CD14-positive monocyte (primary cell): ENCODE measurements at regions not wholly inside any gene's neighbourhood (a gene's known extent, or its start where the extent isn't known, plus 50 kb on each side); places are given as distances from the start of the nearest gene placed in this dataset.

Experiments
- DNase-seq, 3 donors: peaks; one replicate each; pipeline ENCODE4 v3.0.0-alpha.2; 2011 to 2022
- H2AFZ ChIP-seq: 2 replicates; pipeline ENCODE4 v1.6.0; 2012; ENCODE audit warnings: mild to moderate bottlenecking, low read depth, low read length, inconsistent platforms; ENCODE audit not compliant: insufficient read depth, poor library complexity, severe bottlenecking
- H3K27ac ChIP-seq, 2 donors: 1 replicate in 1 of 2; 2 replicates in 1 of 2; pipeline ENCODE4 v1.5.1; 2012 to 2013; ENCODE audit warnings: low read length in 2 of 2, control low read depth in 1 of 2, inconsistent platforms in 1 of 2, low read depth in 1 of 2, mild to moderate bottlenecking in 1 of 2
- H3K27me3 ChIP-seq, 2 donors: one replicate each; pipeline versions ENCODE4 v1.6.0 to v1.6.1; 2011 to 2013; ENCODE audit warnings: low read length in 2 of 2; ENCODE audit not compliant: control insufficient read depth in 2 of 2, insufficient read depth in 2 of 2
- H3K36me3 ChIP-seq, 2 donors: replicated peaks in 1 of 2; 1 replicate in 1 of 2; 2 replicates in 1 of 2; pipeline versions ENCODE4 v1.5.1 to v1.6.1; 2012 to 2013; ENCODE audit warnings: low read length in 2 of 2, control low read depth in 1 of 2, inconsistent platforms in 1 of 2, mild to moderate bottlenecking in 1 of 2; ENCODE audit not compliant: insufficient read depth in 2 of 2, control insufficient read depth in 1 of 2
- H3K4me1 ChIP-seq, 2 donors: 1 replicate in 1 of 2; 2 replicates in 1 of 2; pipeline versions ENCODE4 v1.5.1 to v1.6.1; 2012 to 2013; ENCODE audit warnings: low read length in 2 of 2, control low read depth in 1 of 2, inconsistent platforms in 1 of 2, mild to moderate bottlenecking in 1 of 2, moderate library complexity in 1 of 2; ENCODE audit not compliant: insufficient read depth in 2 of 2, control insufficient read depth in 1 of 2
- H3K4me2 ChIP-seq: replicated peaks from 2 replicates; pipeline ENCODE3; 2012; ENCODE audit warnings: low read length, moderate library complexity, mild to moderate bottlenecking; ENCODE audit not compliant: poor library complexity, severe bottlenecking; ENCODE audit errors: extremely low read depth
- H3K4me3 ChIP-seq, 3 experiments: fragments of 200-600 bp in 1 of 3; sonication (generic) in 1 of 3; replicated peaks in 1 of 3; 1 replicate in 2 of 3; 2 replicates in 1 of 3; pipeline ENCODE4 v1.5.1; 2011 to 2013; ENCODE audit warnings: low read length in 3 of 3, mild to moderate bottlenecking in 3 of 3, control low read depth in 2 of 3, low read depth in 2 of 3, inconsistent platforms in 1 of 3, moderate library complexity in 1 of 3
- H3K79me2 ChIP-seq: 2 replicates; pipeline ENCODE4 v1.6.0; 2012; ENCODE audit warnings: mild to moderate bottlenecking, control low read depth, inconsistent platforms, low read length, moderate library complexity; ENCODE audit not compliant: insufficient read depth
- H3K9ac ChIP-seq: 2 replicates; pipeline ENCODE4 v1.6.0; 2017; ENCODE audit warnings: low read length, mild to moderate bottlenecking; ENCODE audit not compliant: insufficient read depth, poor library complexity, severe bottlenecking
- H3K9me3 ChIP-seq, 2 donors: replicated peaks in 1 of 2; 1 replicate in 1 of 2; 2 replicates in 1 of 2; pipeline versions ENCODE4 v1.5.1 to v1.6.1; 2012 to 2013; ENCODE audit warnings: low read length in 2 of 2, control low read depth in 1 of 2; ENCODE audit not compliant: control insufficient read depth in 1 of 2, insufficient read depth in 1 of 2
- H4K20me1 ChIP-seq: 2 replicates; pipeline ENCODE4 v1.6.0; 2012; ENCODE audit warnings: mild to moderate bottlenecking, low read length, control low read depth, moderate library complexity; ENCODE audit not compliant: insufficient read depth
- H3K27ac Mint-ChIP-seq, 7 donors: one replicate each; pipeline ENCODE4 v1.8.0; 2020; ENCODE audit warnings: mild to moderate bottlenecking in 7 of 7, mixed read lengths in 7 of 7, moderate library complexity in 6 of 7, inconsistent platforms in 2 of 7
- H3K27me3 Mint-ChIP-seq, 3 donors: one replicate each; pipeline ENCODE4 v1.8.0; 2021 to 2022; ENCODE audit warnings: low read depth in 3 of 3, mild to moderate bottlenecking in 3 of 3, mixed read lengths in 3 of 3, moderate library complexity in 3 of 3, inconsistent platforms in 1 of 3
- H3K36me3 Mint-ChIP-seq, 2 donors: one replicate each; pipeline ENCODE4 v1.8.0; 2020; ENCODE audit warnings: mixed read lengths in 2 of 2, inconsistent platforms in 1 of 2, mild to moderate bottlenecking in 1 of 2
- H3K4me1 Mint-ChIP-seq: one replicate; pipeline ENCODE4 v1.8.0; 2020; ENCODE audit warnings: mild to moderate bottlenecking, mixed read lengths
- H3K4me3 Mint-ChIP-seq, 2 donors: one replicate each; pipeline ENCODE4 v1.8.0; 2020; ENCODE audit warnings: mild to moderate bottlenecking in 2 of 2, mixed read lengths in 2 of 2, moderate library complexity in 1 of 2
- H3K9me3 Mint-ChIP-seq, 7 donors: one replicate each; pipeline ENCODE4 v1.8.0; 2020 to 2022; ENCODE audit warnings: mixed read lengths in 7 of 7, mild to moderate bottlenecking in 6 of 7, moderate library complexity in 6 of 7, inconsistent platforms in 2 of 7
- WGBS: methylation state at CpG from one replicate; pipeline ENCODE4 v1.1.5; 2013; ENCODE audit warnings: missing lambda C conversion rate; ENCODE audit not compliant: insufficient coverage; 5-methylcytosine and 5-hydroxymethylcytosine counted together
- intact Hi-C, 2 donors: fragments of 100-400 bp; cut with micrococcal nuclease; formaldehyde crosslinking; loops; one replicate each; pipeline versions ENCODE4 v1.15.0 to v1.15.1; 2023
- TF ChIP-seq, protein P1 (sequence below): fragments of 200-600 bp; IDR thresholded peaks from one replicate; pipeline ENCODE4 v1.8.0; 2022; ENCODE audit warnings: antibody characterized with exemption, mild to moderate bottlenecking

DNA sequence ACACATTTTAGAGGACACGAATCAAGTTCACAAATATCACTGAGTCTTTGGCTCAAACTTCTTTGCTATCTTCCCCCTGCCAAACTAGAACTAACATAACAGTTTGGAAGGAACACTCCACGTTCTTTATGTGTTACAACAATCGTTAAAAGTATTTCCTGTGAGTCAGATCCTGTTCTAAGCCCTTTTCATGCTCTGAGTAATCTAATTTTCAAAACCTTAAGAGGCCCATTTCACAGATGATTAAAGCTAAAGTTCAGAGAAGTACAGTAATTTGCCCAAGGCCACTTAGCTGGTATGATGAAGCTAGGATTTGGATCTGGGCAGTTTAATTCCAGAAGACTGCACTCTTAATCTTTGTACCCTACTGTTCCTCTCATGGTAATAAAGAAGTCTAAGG lies 854.4 kb upstream of the INTU start:
- intact Hi-C loops: no loop called here
- no peak overlapping the region for H3K27ac Mint-ChIP-seq
- H3K4me3 ChIP-seq: no peak overlapping the region
- H3K27me3 Mint-ChIP-seq: no peaks in the 10 kb centered on the region
- no peaks in the 10 kb centered on the region for H4K20me1 ChIP-seq
- H3K9me3 ChIP-seq: peaks cover 4 to 5% of the 10 kb centered on the region in 2 donors
- H3K27me3 ChIP-seq: no peaks in the 10 kb centered on the region
- H3K9me3 Mint-ChIP-seq: peaks cover 0 to 6% (median 0%) of the 10 kb centered on the region in 7 donors
- H3K27ac ChIP-seq: no peak overlapping the region
- DNase-seq: no peak
- no peak overlapping the region for H3K4me2 ChIP-seq
- no peaks in the 10 kb centered on the region for H3K4me1 ChIP-seq
- TF ChIP-seq, protein P1, sequence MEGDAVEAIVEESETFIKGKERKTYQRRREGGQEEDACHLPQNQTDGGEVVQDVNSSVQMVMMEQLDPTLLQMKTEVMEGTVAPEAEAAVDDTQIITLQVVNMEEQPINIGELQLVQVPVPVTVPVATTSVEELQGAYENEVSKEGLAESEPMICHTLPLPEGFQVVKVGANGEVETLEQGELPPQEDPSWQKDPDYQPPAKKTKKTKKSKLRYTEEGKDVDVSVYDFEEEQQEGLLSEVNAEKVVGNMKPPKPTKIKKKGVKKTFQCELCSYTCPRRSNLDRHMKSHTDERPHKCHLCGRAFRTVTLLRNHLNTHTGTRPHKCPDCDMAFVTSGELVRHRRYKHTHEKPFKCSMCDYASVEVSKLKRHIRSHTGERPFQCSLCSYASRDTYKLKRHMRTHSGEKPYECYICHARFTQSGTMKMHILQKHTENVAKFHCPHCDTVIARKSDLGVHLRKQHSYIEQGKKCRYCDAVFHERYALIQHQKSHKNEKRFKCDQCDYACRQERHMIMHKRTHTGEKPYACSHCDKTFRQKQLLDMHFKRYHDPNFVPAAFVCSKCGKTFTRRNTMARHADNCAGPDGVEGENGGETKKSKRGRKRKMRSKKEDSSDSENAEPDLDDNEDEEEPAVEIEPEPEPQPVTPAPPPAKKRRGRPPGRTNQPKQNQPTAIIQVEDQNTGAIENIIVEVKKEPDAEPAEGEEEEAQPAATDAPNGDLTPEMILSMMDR: no peak
- H3K4me1 Mint-ChIP-seq: no peaks in the 10 kb centered on the region
- no peaks in the 10 kb centered on the region for H3K36me3 Mint-ChIP-seq
- H3K36me3 ChIP-seq: no peaks in the 10 kb centered on the region
- H3K9ac ChIP-seq: no peak overlapping the region
- no peak overlapping the region for H3K4me3 Mint-ChIP-seq
- WGBS: no CpG with 5 or more reads among the region's 3 CpGs
- no peaks in the 10 kb centered on the region for H3K79me2 ChIP-seq
- H2AFZ ChIP-seq: no peak overlapping the region

GRCh38 chr4:126779001-126779400 lies 853.8 kb upstream of the INTU start:
- H3K9ac ChIP-seq: no peak overlapping the region
- H3K27me3 ChIP-seq: no peaks in the 10 kb centered on the region
- intact Hi-C loops: no loop called here
- TF ChIP-seq, protein P1: no peak
- H3K27ac ChIP-seq: no peak overlapping the region
- WGBS: no CpG with 5 or more reads among the region's 4 CpGs
- H3K9me3 Mint-ChIP-seq: peaks cover 0 to 6% (median 0%) of the 10 kb centered on the region in 7 donors
- H3K4me1 ChIP-seq: no peaks in the 10 kb centered on the region
- H3K4me3 Mint-ChIP-seq: no peak overlapping the region
- H3K27ac Mint-ChIP-seq: no peak overlapping the region
- no peak overlapping the region for H3K4me2 ChIP-seq
- DNase-seq: no peak
- peaks cover 4 to 5% of the 10 kb centered on the region in 2 donors for H3K9me3 ChIP-seq
- no peaks in the 10 kb centered on the region for H3K4me1 Mint-ChIP-seq
- no peaks in the 10 kb centered on the region for H3K36me3 Mint-ChIP-seq
- no peak overlapping the region for H2AFZ ChIP-seq
- no peak overlapping the region for H3K4me3 ChIP-seq
- H3K79me2 ChIP-seq: no peaks in the 10 kb centered on the region
- no peaks in the 10 kb centered on the region for H4K20me1 ChIP-seq
- H3K27me3 Mint-ChIP-seq: no peaks in the 10 kb centered on the region
- no peaks in the 10 kb centered on the region for H3K36me3 ChIP-seq
